Panc1 (cell line): ENCODE measurements at regions not wholly inside any gene's neighbourhood (a gene's known extent, or its start where the extent isn't known, plus 50 kb on each side); places are given as distances from the start of the nearest gene placed in this dataset.

Source experiments
- ATAC-seq: fragments of 200-7000 bp; cut with Tn5 transposase; 2 replicates; pipeline ENCODE4 v1.9.1; 2020; ENCODE audit warnings: mild to moderate bottlenecking, moderate library complexity
- BruUV-seq: library from RNA; stranded (reverse); fragments of 400-500 nt; replicated peaks from 2 replicates; lab custom pipeline; 2021; lab: Mats Ljungman, UMichigan
- CTCF ChIA-PET: fragments of 300-600 bp; sonication (Branson Sonifier 250); formaldehyde crosslinking; loops from one replicate; lab custom pipeline; 2022; ENCODE audit warnings: antibody characterized with exemption; lab: Charles Lee
- POLR2A ChIA-PET: fragments of 300-600 bp; sonication (Branson Sonifier 250); formaldehyde crosslinking; loops from one replicate; lab custom pipeline; 2022; ENCODE audit warnings: antibody characterized with exemption; lab: Charles Lee
- DNase-seq: peaks from one replicate; pipeline ENCODE4 v3.0.0-alpha.2; 2010; ENCODE audit warnings: low read depth, low spot score
- H3K27ac ChIP-seq: 2 replicates; pipeline ENCODE4 v1.5.1; 2011; ENCODE audit warnings: mild to moderate bottlenecking, low read length, inconsistent platforms
- H3K27me3 ChIP-seq: fragments of 200-500 bp; sonication (Bioruptor generic); 2 replicates; pipeline ENCODE4 v1.6.0; 2014; ENCODE audit warnings: low read length, inconsistent platforms; ENCODE audit not compliant: control insufficient read depth, insufficient read depth
- H3K36me3 ChIP-seq: fragments of 200-500 bp; sonication (Bioruptor generic); 2 replicates; pipeline ENCODE4 v1.5.1; 2014; ENCODE audit warnings: inconsistent platforms, mild to moderate bottlenecking, low read length, moderate library complexity; ENCODE audit not compliant: control insufficient read depth, insufficient read depth
- H3K4me1 ChIP-seq: 2 replicates; pipeline ENCODE4 v1.5.1; 2011; ENCODE audit warnings: inconsistent platforms, mild to moderate bottlenecking, low read length, moderate library complexity; ENCODE audit not compliant: control insufficient read depth, insufficient read depth
- H3K4me3 ChIP-seq, 2 experiments: 2 replicates each; pipeline ENCODE4 v1.5.1; 2011 to 2012; ENCODE audit warnings: low read depth in 2 of 2, low read length in 2 of 2, mild to moderate bottlenecking in 2 of 2, inconsistent platforms in 1 of 2, moderate library complexity in 1 of 2
- H3K9me3 ChIP-seq: fragments of 200-500 bp; sonication (Bioruptor generic); 2 replicates; pipeline ENCODE4 v1.5.1; 2014; ENCODE audit warnings: low read depth, mild to moderate bottlenecking, inconsistent platforms, low read length, moderate library complexity; ENCODE audit not compliant: control insufficient read depth, insufficient read depth
- POLR2AphosphoS5 ChIP-seq: IDR thresholded peaks from 2 replicates; pipeline ENCODE4 v1.6.1; 2012; ENCODE audit warnings: mild to moderate bottlenecking, low read depth, low read length, moderate library complexity
- SIN3A ChIP-seq: IDR thresholded peaks from 2 replicates; pipeline ENCODE4 v1.6.1; 2012; ENCODE audit warnings: low read depth, mild to moderate bottlenecking, low read length, moderate library complexity, borderline replicate concordance; ENCODE audit not compliant: insufficient read depth
- TCF7L2 ChIP-seq: IDR thresholded peaks from 2 replicates; pipeline ENCODE4 v1.6.1; 2011; ENCODE audit warnings: mild to moderate bottlenecking, low read depth, low read length, inconsistent platforms
- in situ Hi-C: cut with HindIII; loops from 2 replicates; pipeline ENCODE4 v1.10.0; 2016; ENCODE audit warnings: low sequenced_read_pairs, low pct_unique_long_range_greater_than_20kb
- intact Hi-C: fragments of 100-400 bp; cut with micrococcal nuclease; formaldehyde crosslinking; loops from one replicate; pipeline ENCODE4 v1.10.0; 2022; ENCODE audit not compliant: unreplicated experiment
- TF ChIP-seq, protein P1 (sequence below), 2 experiments: IDR thresholded peaks; 2 replicates each; pipeline ENCODE4 v1.6.1; 2011 to 2012; ENCODE audit warnings: low read depth in 2 of 2, control low read depth in 1 of 2, low read length in 1 of 2, mild to moderate bottlenecking in 1 of 2, moderate library complexity in 1 of 2; ENCODE audit not compliant: insufficient read depth in 1 of 2
- TF ChIP-seq, protein P2 (sequence below): fragments of 450-650 bp; IDR thresholded peaks from 2 replicates; pipeline ENCODE4 v1.5.1; 2017; ENCODE audit warnings: mild to moderate bottlenecking

GRCh38 chr5:137566118-137566541, 67.0 kb upstream of the SPOCK1 start:
- in situ Hi-C loops (no loop called here), intact Hi-C loops (no loop called here)
- Histone ChIP-seq H3K4me3 (no peak overlapping the region), H3K27ac (no peak overlapping the region), H3K4me1 (no peaks in the 10 kb centered on the region), H3K9me3 (no peaks in the 10 kb centered on the region), H3K27me3 (no peaks in the 10 kb centered on the region), H3K36me3 (no peaks in the 10 kb centered on the region)
- POLR2A ChIA-PET: no interaction called here
- ATAC-seq: no peak
- CTCF ChIA-PET: no interaction called here
- TF ChIP-seq, protein P1, sequence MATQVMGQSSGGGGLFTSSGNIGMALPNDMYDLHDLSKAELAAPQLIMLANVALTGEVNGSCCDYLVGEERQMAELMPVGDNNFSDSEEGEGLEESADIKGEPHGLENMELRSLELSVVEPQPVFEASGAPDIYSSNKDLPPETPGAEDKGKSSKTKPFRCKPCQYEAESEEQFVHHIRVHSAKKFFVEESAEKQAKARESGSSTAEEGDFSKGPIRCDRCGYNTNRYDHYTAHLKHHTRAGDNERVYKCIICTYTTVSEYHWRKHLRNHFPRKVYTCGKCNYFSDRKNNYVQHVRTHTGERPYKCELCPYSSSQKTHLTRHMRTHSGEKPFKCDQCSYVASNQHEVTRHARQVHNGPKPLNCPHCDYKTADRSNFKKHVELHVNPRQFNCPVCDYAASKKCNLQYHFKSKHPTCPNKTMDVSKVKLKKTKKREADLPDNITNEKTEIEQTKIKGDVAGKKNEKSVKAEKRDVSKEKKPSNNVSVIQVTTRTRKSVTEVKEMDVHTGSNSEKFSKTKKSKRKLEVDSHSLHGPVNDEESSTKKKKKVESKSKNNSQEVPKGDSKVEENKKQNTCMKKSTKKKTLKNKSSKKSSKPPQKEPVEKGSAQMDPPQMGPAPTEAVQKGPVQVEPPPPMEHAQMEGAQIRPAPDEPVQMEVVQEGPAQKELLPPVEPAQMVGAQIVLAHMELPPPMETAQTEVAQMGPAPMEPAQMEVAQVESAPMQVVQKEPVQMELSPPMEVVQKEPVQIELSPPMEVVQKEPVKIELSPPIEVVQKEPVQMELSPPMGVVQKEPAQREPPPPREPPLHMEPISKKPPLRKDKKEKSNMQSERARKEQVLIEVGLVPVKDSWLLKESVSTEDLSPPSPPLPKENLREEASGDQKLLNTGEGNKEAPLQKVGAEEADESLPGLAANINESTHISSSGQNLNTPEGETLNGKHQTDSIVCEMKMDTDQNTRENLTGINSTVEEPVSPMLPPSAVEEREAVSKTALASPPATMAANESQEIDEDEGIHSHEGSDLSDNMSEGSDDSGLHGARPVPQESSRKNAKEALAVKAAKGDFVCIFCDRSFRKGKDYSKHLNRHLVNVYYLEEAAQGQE (IDR thresholded peaks at IDR 0.05; ENCODE audit: insufficient read depth in 1 of 2, low read depth in 2 of 2, low read length in 1 of 2): no peak
- TF ChIP-seq, protein P2, sequence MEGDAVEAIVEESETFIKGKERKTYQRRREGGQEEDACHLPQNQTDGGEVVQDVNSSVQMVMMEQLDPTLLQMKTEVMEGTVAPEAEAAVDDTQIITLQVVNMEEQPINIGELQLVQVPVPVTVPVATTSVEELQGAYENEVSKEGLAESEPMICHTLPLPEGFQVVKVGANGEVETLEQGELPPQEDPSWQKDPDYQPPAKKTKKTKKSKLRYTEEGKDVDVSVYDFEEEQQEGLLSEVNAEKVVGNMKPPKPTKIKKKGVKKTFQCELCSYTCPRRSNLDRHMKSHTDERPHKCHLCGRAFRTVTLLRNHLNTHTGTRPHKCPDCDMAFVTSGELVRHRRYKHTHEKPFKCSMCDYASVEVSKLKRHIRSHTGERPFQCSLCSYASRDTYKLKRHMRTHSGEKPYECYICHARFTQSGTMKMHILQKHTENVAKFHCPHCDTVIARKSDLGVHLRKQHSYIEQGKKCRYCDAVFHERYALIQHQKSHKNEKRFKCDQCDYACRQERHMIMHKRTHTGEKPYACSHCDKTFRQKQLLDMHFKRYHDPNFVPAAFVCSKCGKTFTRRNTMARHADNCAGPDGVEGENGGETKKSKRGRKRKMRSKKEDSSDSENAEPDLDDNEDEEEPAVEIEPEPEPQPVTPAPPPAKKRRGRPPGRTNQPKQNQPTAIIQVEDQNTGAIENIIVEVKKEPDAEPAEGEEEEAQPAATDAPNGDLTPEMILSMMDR: no peak
- TF ChIP-seq TCF7L2 (no peak), SIN3A (no peak), POLR2AphosphoS5 (no peak)
- no peak for DNase-seq
- BruUV-seq: no TSS peak

DNA sequence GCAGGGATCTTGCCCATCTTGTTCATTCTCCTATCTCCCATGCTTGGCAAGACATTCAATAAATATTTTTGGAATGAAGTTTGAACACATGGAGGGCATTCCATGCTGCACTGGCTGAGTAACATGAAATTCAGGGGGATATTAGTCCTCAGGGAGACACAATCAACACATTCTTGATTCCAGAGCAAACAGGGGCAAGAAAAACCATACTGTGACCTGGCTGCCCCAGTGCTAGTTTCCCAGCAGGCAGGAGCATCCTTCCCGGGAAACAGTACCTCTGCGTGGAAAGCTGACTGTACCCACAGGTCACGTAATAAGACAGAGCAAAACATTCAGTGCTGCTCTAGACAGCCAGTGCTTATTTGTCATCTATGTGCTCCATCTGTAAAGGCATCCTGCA, 66.3 kb upstream of the SPOCK1 start:
- CTCF ChIA-PET: no interaction called here
- no TSS peak for BruUV-seq
- in situ Hi-C loops: no loop called here

More for the DNA sequence above, 66.3 kb upstream of the SPOCK1 start:
- TF ChIP-seq POLR2AphosphoS5 (no peak), SIN3A (no peak), TCF7L2 (no peak)
- TF ChIP-seq, protein P1 (IDR thresholded peaks at IDR 0.05; ENCODE audit: insufficient read depth in 1 of 2, low read depth in 2 of 2, low read length in 1 of 2): no peak
- TF ChIP-seq, protein P2: no peak
- ATAC-seq: no peak
- no peaks in the 10 kb centered on the region for H3K27me3 ChIP-seq
- H3K27ac ChIP-seq: no peak overlapping the region
- H3K4me3 ChIP-seq: no peak overlapping the region
- no peaks in the 10 kb centered on the region for H3K4me1 ChIP-seq
- POLR2A ChIA-PET: no interaction called here
- no peaks in the 10 kb centered on the region for H3K36me3 ChIP-seq
- no peaks in the 10 kb centered on the region for H3K9me3 ChIP-seq
- DNase-seq: no peak
- intact Hi-C loops: no loop called here
